ENCODE measurements at regions not wholly inside any gene's neighbourhood (a gene's known extent, or its start where the extent isn't known, plus 50 kb on each side); places are given as distances from the start of the nearest gene placed in this dataset.
A peak's percentile ranks its signal among the peaks of the same experiment; 100 is the strongest.

DNA sequence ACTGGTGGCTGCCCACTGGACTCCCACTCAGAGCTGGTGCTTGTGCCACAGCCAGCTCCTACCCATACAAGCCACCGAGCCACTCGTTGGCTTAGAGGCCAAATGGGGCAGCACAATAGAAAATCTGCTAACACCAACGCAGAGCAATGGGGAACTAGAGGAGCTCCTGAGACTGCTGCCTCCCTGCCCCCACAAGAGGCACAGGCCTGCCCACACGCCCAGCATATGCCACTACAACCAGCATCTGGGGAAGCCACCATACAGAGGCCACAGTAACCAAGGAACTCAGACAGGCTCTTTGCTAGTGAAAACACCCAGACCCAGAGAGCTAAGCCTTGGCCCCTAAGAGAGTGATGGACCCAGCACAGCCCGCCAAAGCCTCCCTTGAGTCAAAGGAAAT lies 231.2 kb upstream of the RAB6C start:
- DNase-seq, result peak; percentile 70 to 87 (median 84)

- DNase-seq, result peak in 2 of 4 experiments; percentile 9 to 10
Observed at GRCh38 chr2:129748653-129749052, 230.8 kb upstream of the RAB6C start.

GRCh38 chr2:129751409-129751808 lies 228.1 kb upstream of the RAB6C start:
- peak in 2 of 4 experiments; percentile 32 to 34 for DNase-seq

DNA sequence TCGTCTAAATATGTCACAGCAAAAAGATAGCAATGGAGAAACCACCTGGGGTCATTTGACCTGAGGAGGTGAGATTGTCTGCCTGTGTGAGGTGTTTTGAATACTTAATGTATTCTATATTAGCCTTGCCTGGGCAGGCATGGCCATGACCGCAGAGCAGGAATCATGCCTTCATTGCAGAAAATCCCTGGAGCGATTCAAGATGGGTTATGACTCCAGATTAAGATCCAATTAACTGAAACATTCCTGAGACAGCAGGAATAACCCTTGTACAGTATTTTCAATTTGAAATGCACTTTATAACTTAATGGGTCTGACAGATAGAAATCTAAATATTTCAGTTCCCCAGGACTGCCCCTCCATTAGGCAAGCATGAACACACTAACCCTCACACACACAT lies 227.3 kb upstream of the RAB6C start:
- no peak for DNase-seq

- no peak for DNase-seq
Observed at GRCh38 chr2:129752686-129753085, 226.8 kb upstream of the RAB6C start.

- DNase-seq, result no peak
Observed at GRCh38 chr2:129753261-129753660, 226.2 kb upstream of the RAB6C start.

DNA sequence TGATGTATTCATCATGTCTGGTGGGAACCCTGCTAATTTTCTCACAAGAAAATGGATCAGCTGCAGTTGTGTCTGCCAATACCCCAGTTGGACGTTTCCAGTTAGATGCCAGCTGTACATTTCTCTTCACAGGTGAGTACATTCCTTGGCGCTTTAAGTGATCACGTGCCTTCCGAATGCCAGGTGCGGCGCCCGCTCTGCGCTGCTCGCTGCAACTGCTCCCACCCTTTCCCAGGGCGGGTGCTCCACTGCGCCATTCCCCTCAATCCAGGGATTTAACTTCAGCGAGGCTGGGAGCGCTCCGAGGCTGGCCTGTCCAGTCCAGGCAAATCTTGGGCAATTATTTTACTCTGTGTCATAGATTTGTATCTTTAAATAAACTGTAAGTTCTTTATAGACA lies 225.0 kb upstream of the RAB6C start:
- no peak for DNase-seq

- no peak for DNase-seq
Observed at GRCh38 chr2:129754831-129755230, 224.6 kb upstream of the RAB6C start.

- no peak for DNase-seq
Observed at GRCh38 chr2:129755786-129756185, 223.7 kb upstream of the RAB6C start.

DNA sequence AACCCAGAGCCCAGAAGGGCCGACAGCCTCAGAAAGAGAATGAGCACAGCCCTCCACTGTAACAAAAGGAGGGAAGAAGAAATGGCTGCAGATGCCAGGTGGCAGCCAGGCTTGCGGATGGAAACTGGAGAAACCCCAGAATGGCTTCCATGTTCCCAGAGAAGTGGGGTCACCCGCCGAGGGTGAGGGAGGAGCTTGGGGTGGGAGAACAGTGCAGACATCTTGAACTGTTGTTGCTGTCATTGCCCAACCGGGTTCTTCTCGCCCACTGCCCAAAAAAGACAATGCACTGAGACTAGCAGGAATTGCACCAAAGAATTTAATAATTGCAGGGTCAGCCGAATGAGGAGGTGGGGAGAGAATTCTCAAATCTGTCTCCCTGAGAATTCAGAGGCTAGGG lies 223.2 kb upstream of the RAB6C start:
- DNase-seq, result no peak

DNA sequence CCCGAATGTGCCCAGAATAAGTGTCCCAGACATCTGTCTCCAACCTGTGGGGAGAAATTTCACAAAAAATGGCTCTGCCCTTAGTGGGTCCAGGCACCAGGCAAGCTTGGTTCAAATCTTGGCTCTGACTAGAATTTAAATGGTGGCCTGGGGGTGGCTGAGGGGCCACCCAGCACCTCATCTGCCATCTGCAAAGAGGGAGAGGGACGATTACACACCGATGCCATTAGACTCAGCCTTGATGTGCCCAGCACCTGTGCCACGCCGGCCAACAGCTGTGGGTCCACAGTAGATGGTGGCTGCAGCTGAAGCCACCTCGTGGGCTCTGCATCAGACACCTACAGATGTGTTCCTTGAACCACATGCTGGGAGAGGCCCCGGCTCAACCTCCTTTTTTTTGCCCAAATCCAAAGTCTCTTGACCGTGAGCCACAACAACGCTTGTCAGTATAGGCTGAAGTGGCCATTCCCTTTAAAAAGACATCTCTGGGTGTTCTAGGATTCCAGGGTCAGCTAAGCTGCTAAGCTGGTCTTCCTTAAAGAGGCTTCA lies 222.0 kb upstream of the RAB6C start:
- no peak for DNase-seq

GRCh38 chr2:129757915-129758783 lies 221.3 kb upstream of the RAB6C start:
- no peak for DNase-seq

GRCh38 chr2:129758784-129759471 lies 220.5 kb upstream of the RAB6C start:
- peak; percentile 81 to 93 (median 90) for DNase-seq

GRCh38 chr2:129759472-129760010 lies 219.9 kb upstream of the RAB6C start:
- DNase-seq, result no peak

DNA sequence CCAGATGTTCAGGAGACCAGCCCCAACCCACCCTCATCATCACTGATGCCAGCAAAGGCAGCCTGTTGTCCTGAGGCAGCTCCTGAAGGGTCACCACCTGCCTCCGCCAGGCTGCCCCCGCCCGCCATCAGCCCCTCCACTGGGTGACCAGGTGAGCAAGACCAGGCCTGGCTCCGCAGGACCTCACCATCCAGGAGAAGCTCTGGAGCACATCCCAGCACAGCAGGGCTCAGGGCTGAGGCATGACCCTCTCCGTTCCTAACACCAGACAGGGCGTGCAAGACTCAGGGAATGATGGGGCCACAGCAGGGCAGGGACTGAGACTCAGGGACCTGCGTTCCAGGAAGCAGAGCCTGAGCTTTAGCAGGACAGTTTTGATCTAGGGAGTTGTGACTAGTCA lies 218.8 kb upstream of the RAB6C start:
- no peak for DNase-seq

GRCh38 chr2:129761569-129762021 lies 217.9 kb upstream of the RAB6C start:
- no peak for DNase-seq

DNA sequence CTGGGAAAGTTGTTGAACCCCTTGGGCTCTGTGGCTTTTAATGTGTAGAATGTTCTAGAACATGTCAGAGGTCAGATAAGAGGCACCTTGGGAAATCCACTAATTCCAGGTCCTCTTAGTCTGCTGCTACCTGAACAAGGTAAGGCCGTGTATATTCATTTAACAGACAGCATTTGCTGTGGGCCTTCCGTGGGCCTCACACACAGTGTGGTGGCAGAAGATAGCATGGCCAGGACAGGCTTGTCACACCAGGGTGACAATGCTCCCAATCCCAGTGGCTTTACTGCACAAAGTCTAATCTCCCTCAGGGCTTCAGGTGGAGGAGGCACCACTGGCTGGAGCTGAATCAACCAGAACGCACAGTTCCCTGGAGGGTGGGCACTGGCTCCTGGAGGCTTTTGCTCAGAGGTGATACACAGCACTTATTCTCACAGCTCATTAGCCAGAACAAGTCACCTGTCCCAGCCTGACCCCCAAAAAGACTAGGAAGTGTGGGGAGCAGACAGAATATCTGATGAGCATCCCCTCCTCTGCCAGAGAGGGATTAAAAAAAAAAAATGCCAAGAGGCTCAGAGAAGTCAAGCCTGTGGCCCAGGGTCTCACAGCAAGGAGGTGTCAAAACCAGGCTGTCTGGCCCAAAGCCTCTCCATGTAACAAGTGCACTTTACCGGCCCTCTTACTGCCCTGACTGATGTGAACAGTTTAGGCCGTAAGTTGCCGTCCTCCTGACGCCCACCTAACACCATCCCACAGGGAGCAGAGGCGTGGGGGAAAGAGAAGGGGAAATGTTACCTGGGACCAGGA lies 216.9 kb upstream of the RAB6C start:
- DNase-seq, result no peak

DNA sequence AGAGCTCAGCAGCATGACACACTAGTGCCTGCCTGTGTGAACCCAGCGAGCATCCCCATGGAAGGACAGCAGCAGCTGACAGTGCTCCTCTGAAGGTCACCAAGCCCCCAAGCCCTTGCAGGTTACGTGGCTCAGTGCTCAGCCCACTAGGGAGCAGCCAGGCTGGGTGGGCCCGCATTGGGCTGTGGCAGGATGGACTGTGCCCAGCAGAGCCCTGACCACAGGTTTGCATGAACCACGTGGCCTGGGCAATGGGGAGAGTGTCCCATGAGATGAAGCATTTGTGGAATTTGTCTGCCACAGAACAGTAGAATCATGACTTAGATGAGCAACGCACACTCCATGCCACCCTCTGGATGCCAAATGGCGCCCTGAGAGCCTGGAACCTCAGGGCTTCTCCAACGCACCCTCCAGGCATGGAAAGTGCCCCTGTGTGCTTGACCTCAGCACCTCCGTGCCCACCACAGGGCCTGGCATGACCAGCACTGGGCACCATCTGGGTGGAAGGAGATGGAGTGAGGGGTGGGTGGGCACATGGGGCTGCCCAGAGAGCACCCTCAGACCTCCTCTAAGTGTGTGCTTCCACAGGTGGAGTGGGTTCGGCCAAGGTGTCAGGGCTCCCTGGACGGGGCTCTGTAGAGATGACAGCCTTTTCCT lies 216.1 kb upstream of the RAB6C start:
- DNase-seq, result no peak

- DNase-seq, result no peak
Observed at GRCh38 chr2:129763966-129764365, 215.5 kb upstream of the RAB6C start.

DNA sequence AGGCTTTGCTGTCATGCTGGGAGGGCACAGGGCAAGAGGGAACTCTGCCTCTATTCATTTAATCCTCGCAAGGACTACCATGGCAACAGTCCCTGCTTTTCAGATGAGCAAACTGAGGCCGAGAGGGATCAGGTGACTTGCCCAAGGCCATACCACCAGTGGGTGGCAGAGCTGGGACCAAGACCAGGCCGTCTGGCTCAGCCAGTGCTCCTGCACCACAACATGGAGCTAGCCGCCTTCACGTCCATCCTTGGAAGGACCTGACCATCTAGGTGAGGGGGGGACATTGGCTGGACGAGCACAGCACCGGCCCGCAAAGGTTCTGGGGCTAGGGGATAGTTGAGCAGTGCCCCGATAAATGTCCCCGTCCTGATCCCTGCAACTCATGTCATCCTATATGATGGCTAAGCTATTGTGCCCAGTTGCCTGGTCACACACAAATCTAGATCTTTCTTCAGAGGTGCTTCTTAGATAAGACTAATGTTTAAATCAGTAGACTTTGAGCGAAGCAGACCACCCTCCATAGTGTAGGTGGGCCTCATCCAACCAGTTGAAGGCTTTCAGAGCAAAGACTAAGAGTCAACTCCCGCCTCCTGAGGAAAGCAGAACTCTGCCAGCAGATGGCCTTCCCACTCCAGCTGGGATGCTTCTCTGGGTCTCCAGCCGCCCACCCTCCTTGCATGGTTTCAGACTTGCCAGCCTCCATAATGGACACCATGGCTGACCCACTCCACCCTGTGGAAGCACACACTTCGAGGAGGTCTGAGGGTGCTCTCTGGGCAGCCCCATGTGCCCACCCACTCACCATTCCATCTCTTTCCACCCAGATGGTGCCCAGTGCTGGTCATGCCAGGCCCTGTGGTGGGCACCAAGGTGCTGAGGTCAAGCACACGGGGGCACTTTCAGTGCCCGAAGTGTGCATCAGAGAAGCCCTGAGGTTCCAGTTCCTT lies 214.8 kb upstream of the RAB6C start:
- DNase-seq, result no peak

- no peak for DNase-seq
Observed at GRCh38 chr2:129765326-129765677, 214.2 kb upstream of the RAB6C start.
